ENCODE measurements at regions not wholly inside any gene's neighbourhood (a gene's known extent, or its start where the extent isn't known, plus 50 kb on each side); places are given as distances from the start of the nearest gene placed in this dataset.

DNA sequence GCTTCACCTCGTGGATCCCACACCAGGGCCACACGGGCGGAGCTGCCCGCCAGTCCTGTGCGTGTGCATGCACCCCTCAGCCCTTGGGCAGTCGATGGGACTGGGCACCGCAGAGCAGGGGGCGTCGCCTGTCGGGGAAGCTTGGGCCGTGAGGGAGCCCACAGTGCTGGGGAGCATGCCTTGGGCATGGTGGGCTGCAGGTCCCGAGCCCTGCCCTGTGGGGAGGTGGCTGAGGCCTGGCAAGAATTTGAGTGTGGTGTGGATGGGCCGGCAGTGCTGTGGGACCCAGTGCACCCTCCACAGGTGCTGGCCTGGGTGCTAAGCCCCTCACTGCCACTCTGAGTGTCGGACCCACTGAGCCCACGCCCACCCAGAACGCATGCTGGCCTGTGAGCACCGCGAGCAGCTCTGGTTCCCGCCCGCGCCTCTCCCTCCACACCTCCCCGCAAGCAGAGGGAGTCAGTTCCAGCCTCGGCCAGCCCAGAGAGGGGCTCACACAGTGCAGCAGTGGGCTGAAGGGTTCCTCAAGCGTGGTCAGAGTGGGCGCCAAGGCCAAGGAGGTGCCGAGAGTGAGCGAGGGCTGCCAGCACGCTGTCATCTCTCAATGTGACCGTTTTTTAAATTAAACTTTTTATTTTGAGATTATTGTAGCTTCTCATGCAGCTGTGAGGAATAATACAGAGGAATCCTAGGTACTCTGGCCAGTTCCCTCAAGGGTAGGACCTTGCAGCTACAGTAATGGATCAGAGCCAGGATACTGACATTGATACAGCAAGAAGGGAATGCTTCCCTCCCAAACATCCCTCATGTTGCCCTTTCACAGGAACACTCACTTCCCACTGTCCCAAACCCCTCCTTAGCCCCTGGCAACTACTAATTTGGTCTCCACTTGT, 127.7 kb downstream of the CRYBB2 start:
- Histone ChIP-seq H3K9ac (ENCODE audit: insufficient read depth, low read depth, low read length) (no peak overlapping the region), H3K36me3 (replicated peaks in 1 of 2; ENCODE audit: control insufficient read depth in 1 of 2, insufficient read depth in 2 of 2, low read length in 2 of 2) (peaks cover 10 to 28% of the 10 kb centered on the region in 2 experiments; a peak in 4 of 5 replicates), H3K4me1 (ENCODE audit: insufficient read depth, low read length) (no peaks in the 10 kb centered on the region), H3K79me2 (ENCODE audit: insufficient read depth, low read length) (no peaks in the 10 kb centered on the region), H3K4me3 (replicated peaks in 1 of 3; ENCODE audit: insufficient read depth in 1 of 3, low read depth in 2 of 3, low read length in 3 of 3) (no peak overlapping the region), H3K4me2 (ENCODE audit: low read depth, low read length) (no peak overlapping the region), H2AFZ (ENCODE audit: low read length) (no peak overlapping the region), H3K27me3 (ENCODE audit: control insufficient read depth in 1 of 2, insufficient read depth in 2 of 2, low read length in 2 of 2) (no peaks in the 10 kb centered on the region), H4K20me1 (ENCODE audit: insufficient read depth, low read length) (no peaks in the 10 kb centered on the region), H3K27ac (ENCODE audit: extremely low read length, insufficient read depth, low read length) (no peak overlapping the region), H3K9me3 (ENCODE audit: low read length) (no peaks in the 10 kb centered on the region)
- ChIA-PET CTCF (ENCODE audit: low intra/inter-chr PET ratio, low total read pairs) (no interaction called here), POLR2A (no interaction called here)
- DNase-seq (ENCODE audit: low spot score) (no peak), ATAC-seq (peak; percentile 46), FAIRE-seq (no peak)
- intact Hi-C loops (cut with micrococcal nuclease; ENCODE audit: unreplicated experiment) (no loop called here), in situ Hi-C loops (cut with HindIII; ENCODE audit: extremely low pct_ligation_motif_present, low pct_unique_long_range_greater_than_20kb) (no loop called here)
- TF ChIP-seq ZNF331 (CRISPR knock-in tag; IDR thresholded peaks at IDR 0.05) = no peak
- TF ChIP-seq AGO2 (optimal IDR thresholded peaks at IDR 0.05; ENCODE audit: low read depth, low read length) = peak; percentile 47
- TF ChIP-seq ZNF850 (CRISPR knock-in tag; conservative IDR thresholded peaks at IDR 0.05) = 0 out of 2 replicates have a peak, but pooled peaks have one; percentile 73
- no TSS peak for BruUV-seq (replicated peaks)
- WGBS (ENCODE audit: low lambda C conversion rate) = 89% methylated on average over 13 of the region's 29 CpGs

DNA sequence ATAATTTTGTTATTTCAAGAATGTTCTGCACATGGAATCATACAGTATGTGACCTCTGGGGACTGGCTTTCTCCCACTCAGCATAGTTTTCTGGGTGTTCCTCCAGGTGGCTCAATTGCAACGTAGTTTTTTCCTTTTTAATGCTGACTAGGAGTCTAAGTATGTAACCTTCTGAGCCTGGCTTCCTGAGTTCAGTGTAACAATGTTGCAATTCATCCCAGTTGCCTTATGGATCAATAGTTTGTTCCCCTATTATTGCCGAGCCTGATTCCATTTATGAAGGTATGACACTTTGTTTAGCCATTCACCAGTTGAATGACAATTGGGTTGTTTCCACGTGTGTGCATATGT, 128.3 kb downstream of the CRYBB2 start:
- H3K27ac ChIP-seq (ENCODE audit: extremely low read length, insufficient read depth, low read length) = no peak overlapping the region
- H3K27me3 ChIP-seq (ENCODE audit: control insufficient read depth in 1 of 2, insufficient read depth in 2 of 2, low read length in 2 of 2) = no peaks in the 10 kb centered on the region
- no peak overlapping the region for H3K4me2 ChIP-seq (ENCODE audit: low read depth, low read length)
- ChIA-PET CTCF (ENCODE audit: low intra/inter-chr PET ratio, low total read pairs) (no interaction called here), POLR2A (no interaction called here)
- H3K79me2 ChIP-seq (ENCODE audit: insufficient read depth, low read length) = no peaks in the 10 kb centered on the region
- no peak overlapping the region for H3K4me3 ChIP-seq (replicated peaks in 1 of 3; ENCODE audit: insufficient read depth in 1 of 3, low read depth in 2 of 3, low read length in 3 of 3)
- DNase-seq (ENCODE audit: low spot score) = no peak
- BruUV-seq (replicated peaks) = no TSS peak
- peaks cover 13 to 34% of the 10 kb centered on the region in 2 experiments; a peak in 4 of 5 replicates for H3K36me3 ChIP-seq (replicated peaks in 1 of 2; ENCODE audit: control insufficient read depth in 1 of 2, insufficient read depth in 2 of 2, low read length in 2 of 2)
- TF ChIP-seq MXD3 (CRISPR knock-in tag; IDR thresholded peaks at IDR 0.05) (no peak), ZNF83 (CRISPR knock-in tag; IDR thresholded peaks at IDR 0.05; ENCODE audit: borderline replicate concordance) (no peak), NFKB2 (CRISPR knock-in tag; IDR thresholded peaks at IDR 0.05; ENCODE audit: borderline replicate concordance) (no peak), MAFK (conservative IDR thresholded peaks at IDR 0.05 in 1 of 2, IDR thresholded peaks at IDR 0.05 in 1 of 2; ENCODE audit: low read length in 2 of 2) (peak in 1 of 2 experiments; percentile 23; a peak in 1 of 4 replicates), ZNF337 (CRISPR knock-in tag; IDR thresholded peaks at IDR 0.05; ENCODE audit: borderline replicate concordance, low read depth) (no peak), CEBPG (CRISPR knock-in tag; IDR thresholded peaks at IDR 0.05) (peak; percentile 14; the same call in 1 of the 2 replicates), MBNL3 (CRISPR knock-in tag; conservative IDR thresholded peaks at IDR 0.05) (no peak)
- TF ChIP-seq, protein P1, sequence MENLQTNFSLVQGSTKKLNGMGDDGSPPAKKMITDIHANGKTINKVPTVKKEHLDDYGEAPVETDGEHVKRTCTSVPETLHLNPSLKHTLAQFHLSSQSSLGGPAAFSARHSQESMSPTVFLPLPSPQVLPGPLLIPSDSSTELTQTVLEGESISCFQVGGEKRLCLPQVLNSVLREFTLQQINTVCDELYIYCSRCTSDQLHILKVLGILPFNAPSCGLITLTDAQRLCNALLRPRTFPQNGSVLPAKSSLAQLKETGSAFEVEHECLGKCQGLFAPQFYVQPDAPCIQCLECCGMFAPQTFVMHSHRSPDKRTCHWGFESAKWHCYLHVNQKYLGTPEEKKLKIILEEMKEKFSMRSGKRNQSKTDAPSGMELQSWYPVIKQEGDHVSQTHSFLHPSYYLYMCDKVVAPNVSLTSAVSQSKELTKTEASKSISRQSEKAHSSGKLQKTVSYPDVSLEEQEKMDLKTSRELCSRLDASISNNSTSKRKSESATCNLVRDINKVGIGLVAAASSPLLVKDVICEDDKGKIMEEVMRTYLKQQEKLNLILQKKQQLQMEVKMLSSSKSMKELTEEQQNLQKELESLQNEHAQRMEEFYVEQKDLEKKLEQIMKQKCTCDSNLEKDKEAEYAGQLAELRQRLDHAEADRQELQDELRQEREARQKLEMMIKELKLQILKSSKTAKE (CRISPR knock-in tag; IDR thresholded peaks at IDR 0.05; ENCODE audit: borderline replicate concordance) = no peak
- ATAC-seq = peak; percentile 36
- intact Hi-C loops (cut with micrococcal nuclease; ENCODE audit: unreplicated experiment) = no loop called here
- no peaks in the 10 kb centered on the region for H3K4me1 ChIP-seq (ENCODE audit: insufficient read depth, low read length)
- H4K20me1 ChIP-seq (ENCODE audit: insufficient read depth, low read length) = no peaks in the 10 kb centered on the region
- 77% methylated on average over 3 of the region's 3 CpGs for WGBS (ENCODE audit: low lambda C conversion rate)
- no peaks in the 10 kb centered on the region for H3K9me3 ChIP-seq (ENCODE audit: low read length)
- H3K9ac ChIP-seq (ENCODE audit: insufficient read depth, low read depth, low read length) = no peak overlapping the region
- in situ Hi-C loops (cut with HindIII; ENCODE audit: extremely low pct_ligation_motif_present, low pct_unique_long_range_greater_than_20kb) = no loop called here
- no peak overlapping the region for H2AFZ ChIP-seq (ENCODE audit: low read length)
- no peak for FAIRE-seq

Data from HepG2 (cell line).